ENCODE measurements at regions not wholly inside any gene's neighbourhood (a gene's known extent, or its start where the extent isn't known, plus 50 kb on each side); places are given as distances from the start of the nearest gene placed in this dataset.

GRCh38 chr13:76638181-76638580 lies 248.0 kb downstream of the KCTD12 start:
- no peaks in the 10 kb centered on the region for H3K27me3 ChIP-seq
- no peaks in the 10 kb centered on the region for H3K9me3 ChIP-seq
- peak; percentile 34 for ATAC-seq
- H3K4me3 ChIP-seq, result no peak overlapping the region
- 36 to 56% methylated on average over 3 of the region's 3 CpGs for WGBS, 2 donors (ENCODE audit: low coverage in 1 of 2)
- no peak for TF ChIP-seq EP300 (IDR thresholded peaks at IDR 0.05)
- peak overlapping the region in 3 of 4 donors; percentile 25 to 46 (median 26) for H3K27ac ChIP-seq
- no peaks in the 10 kb centered on the region for H3K36me3 ChIP-seq
- H3K4me1 ChIP-seq, result peaks cover 2 to 51% (median 12%) of the 10 kb centered on the region in 3 donors

GRCh38 chr13:76637641-76638141 lies 248.5 kb downstream of the KCTD12 start:
- Histone ChIP-seq H3K4me1 (peaks cover 2 to 49% (median 12%) of the 10 kb centered on the region in 3 donors), H3K36me3 (no peaks in the 10 kb centered on the region), H3K4me3 (no peak overlapping the region), H3K27me3 (no peaks in the 10 kb centered on the region), H3K27ac (peak overlapping the region in 3 of 4 donors; percentile 25 to 46 (median 26)), H3K9me3 (no peaks in the 10 kb centered on the region)
- ATAC-seq, result no peak
- 14 to 39% methylated on average over 2 of the region's 2 CpGs for WGBS, 2 donors (ENCODE audit: low coverage in 1 of 2)
- no peak for TF ChIP-seq EP300 (IDR thresholded peaks at IDR 0.05)
- no peak for TF ChIP-seq CTCF (IDR thresholded peaks at IDR 0.05)
- TF ChIP-seq POLR2A (IDR thresholded peaks at IDR 0.05), result no peak
- TF ChIP-seq POLR2AphosphoS5 (IDR thresholded peaks at IDR 0.05), result no peak

- TF ChIP-seq CTCF (IDR thresholded peaks at IDR 0.05) (no peak), POLR2AphosphoS5 (IDR thresholded peaks at IDR 0.05) (no peak), POLR2A (IDR thresholded peaks at IDR 0.05) (no peak), EP300 (IDR thresholded peaks at IDR 0.05) (no peak)
- no peaks in the 10 kb centered on the region for H3K27me3 ChIP-seq
- peaks cover 2 to 41% (median 12%) of the 10 kb centered on the region in 3 donors for H3K4me1 ChIP-seq
- H3K4me3 ChIP-seq, result no peak overlapping the region
- no peaks in the 10 kb centered on the region for H3K9me3 ChIP-seq
- no peaks in the 10 kb centered on the region for H3K36me3 ChIP-seq
- H3K27ac ChIP-seq, result peak overlapping the region in 3 of 4 donors; percentile 15 to 46 (median 25)
- 66 to 77% methylated on average over 2 of the region's 2 CpGs for WGBS, 2 donors (ENCODE audit: low coverage in 1 of 2)
- ATAC-seq, result no peak
These were observed 249.4 kb downstream of the KCTD12 start for GRCh38 chr13:76636829-76637228.

GRCh38 chr13:76635232-76636230 lies 250.7 kb downstream of the KCTD12 start:
- H3K9me3 ChIP-seq, result no peaks in the 10 kb centered on the region
- H3K27ac ChIP-seq, result peak overlapping the region in 2 of 4 donors; percentile 15
- H3K4me3 ChIP-seq, result no peak overlapping the region
- ATAC-seq, result no peak
- no peak for TF ChIP-seq POLR2A (IDR thresholded peaks at IDR 0.05)
- TF ChIP-seq CTCF (IDR thresholded peaks at IDR 0.05), result no peak
- TF ChIP-seq POLR2AphosphoS5 (IDR thresholded peaks at IDR 0.05), result no peak
- TF ChIP-seq EP300 (IDR thresholded peaks at IDR 0.05), result no peak
- 84 to 91% methylated on average over 6 to 7 of the region's 7 CpGs for WGBS, 2 donors (ENCODE audit: low coverage in 1 of 2)
- H3K36me3 ChIP-seq, result no peaks in the 10 kb centered on the region
- H3K27me3 ChIP-seq, result no peaks in the 10 kb centered on the region
- peaks cover 2 to 34% (median 12%) of the 10 kb centered on the region in 3 donors for H3K4me1 ChIP-seq

DNA sequence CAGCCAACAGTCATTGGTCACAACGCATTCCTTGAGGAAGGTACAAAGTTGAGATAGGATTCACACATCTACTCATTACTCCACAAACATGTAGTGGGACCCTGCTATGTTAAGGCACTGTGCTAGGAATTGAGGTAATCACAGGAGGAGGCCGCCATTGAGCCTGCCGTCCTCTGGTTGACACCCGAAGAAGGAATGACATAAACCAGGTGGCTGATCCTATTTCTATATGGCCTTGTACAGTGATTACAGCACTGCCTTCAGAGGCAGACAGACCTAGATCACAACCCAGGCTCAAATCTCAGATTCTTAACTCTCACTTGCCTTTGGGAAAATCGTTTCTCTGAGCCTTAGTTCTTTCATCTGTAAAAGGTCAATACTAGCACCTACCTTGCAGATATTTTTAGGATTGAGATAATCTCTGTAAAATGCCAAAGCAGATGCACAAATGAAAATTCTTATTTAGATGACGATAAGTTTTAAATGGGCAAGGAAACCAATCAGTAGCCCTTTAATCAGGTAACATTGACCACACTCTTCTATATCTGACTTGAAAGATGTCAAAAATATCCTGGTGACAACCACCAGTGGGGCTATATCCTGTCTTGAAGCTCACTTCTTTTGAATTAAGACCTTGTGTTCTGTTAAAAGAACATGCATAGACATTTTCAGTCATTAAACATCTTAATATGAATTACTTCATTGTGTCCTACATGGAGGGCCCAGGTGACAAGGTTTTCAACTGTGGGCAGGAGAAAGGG lies 251.6 kb downstream of the KCTD12 start:
- H3K27me3 ChIP-seq, result no peaks in the 10 kb centered on the region
- no peaks in the 10 kb centered on the region for H3K9me3 ChIP-seq
- H3K27ac ChIP-seq, result no peak overlapping the region
- H3K36me3 ChIP-seq, result no peaks in the 10 kb centered on the region
- peaks cover 2 to 34% (median 12%) of the 10 kb centered on the region in 3 donors for H3K4me1 ChIP-seq
- 69 to 100% methylated on average over 2 to 5 of the region's 6 CpGs for WGBS, 2 donors (ENCODE audit: low coverage in 1 of 2)
- no peak for ATAC-seq
- TF ChIP-seq EP300 (IDR thresholded peaks at IDR 0.05) (no peak), CTCF (IDR thresholded peaks at IDR 0.05) (no peak), POLR2A (IDR thresholded peaks at IDR 0.05) (no peak), POLR2AphosphoS5 (IDR thresholded peaks at IDR 0.05) (no peak)
- no peak overlapping the region for H3K4me3 ChIP-seq
